ENCODE measurements at regions not wholly inside any gene's neighbourhood (a gene's known extent, or its start where the extent isn't known, plus 50 kb on each side); places are given as distances from the start of the nearest gene placed in this dataset.

DNA sequence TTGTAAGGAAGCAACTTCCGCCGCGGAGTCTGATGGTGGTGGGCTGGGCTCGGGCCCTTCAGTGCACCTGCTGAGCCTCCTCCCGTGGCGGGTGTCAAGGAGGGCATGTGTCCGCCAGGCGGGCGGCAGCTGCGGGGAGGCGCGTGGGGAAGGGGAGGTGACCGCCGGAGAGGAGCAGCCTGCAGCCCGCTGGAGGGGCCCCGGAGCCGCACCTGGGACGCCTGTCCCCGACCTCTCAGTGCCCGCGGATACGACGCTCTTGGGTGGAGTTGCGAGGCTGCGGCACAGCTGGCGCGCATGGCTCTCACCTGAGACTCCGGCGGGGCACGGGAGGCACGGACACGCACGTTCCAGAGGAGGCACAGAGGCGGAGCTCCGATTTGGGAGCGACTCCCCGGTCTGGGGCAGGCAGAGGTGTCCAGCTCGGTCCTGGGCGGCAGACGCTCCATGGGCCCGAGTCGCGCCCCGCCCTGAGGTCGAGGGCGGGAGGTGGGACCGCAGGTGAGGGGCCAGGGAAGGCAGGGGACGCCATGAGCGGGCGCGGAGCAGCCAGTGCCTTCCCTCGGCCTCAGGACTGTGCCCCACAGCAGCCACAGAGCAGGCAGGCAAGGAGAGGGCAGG lies 50.2 kb upstream of the PRR20G start:
- in situ Hi-C loops (cut with HindIII; ENCODE audit: low pct_unique_long_range_greater_than_20kb, low sequenced_read_pairs) = no loop called here
- no peak for TF ChIP-seq JUND (IDR thresholded peaks at IDR 0.05; ENCODE audit: low read depth)
- DNase-seq (ENCODE audit: low read depth in 1 of 2, low spot score in 1 of 2) = no peak
